Tibial artery (tissue), 4 donors: ENCODE measurements at regions not wholly inside any gene's neighbourhood (a gene's known extent, or its start where the extent isn't known, plus 50 kb on each side); places are given as distances from the start of the nearest gene placed in this dataset.

Source experiments
- DNase-seq, 2 donors: peaks; one replicate each; pipeline ENCODE4 v3.0.0-alpha.2; 2019
- H3K27ac ChIP-seq, 2 donors: fragments of 200-600 bp; sonication (generic) in 1 of 2; 1 replicate in 1 of 2; 2 replicates in 1 of 2; pipeline ENCODE4 v1.5.1; 2018 to 2019; ENCODE audit warnings: mild to moderate bottlenecking in 1 of 2
- H3K27me3 ChIP-seq, 2 donors: fragments of 200-600 bp; sonication (generic) in 1 of 2; one replicate each; pipeline versions ENCODE4 v1.5.1 to v1.6.0; 2016 to 2019
- H3K36me3 ChIP-seq, 3 donors: fragments of 200-600 bp; sonication (generic) in 2 of 3; one replicate each; pipeline ENCODE4 v1.5.1; 2016 to 2019; ENCODE audit warnings: mild to moderate bottlenecking in 2 of 3
- H3K4me1 ChIP-seq, 4 donors: fragments of 200-600 bp; sonication (generic) in 2 of 4; 1 replicate in 3 of 4; 2 replicates in 1 of 4; pipeline ENCODE4 v1.5.1; 2016 to 2019
- H3K4me3 ChIP-seq, 2 donors: fragments of 200-600 bp; sonication (generic) in 1 of 2; 1 replicate in 1 of 2; 2 replicates in 1 of 2; pipeline ENCODE4 v1.5.1; 2018 to 2019; ENCODE audit warnings: mild to moderate bottlenecking in 2 of 2
- H3K9me3 ChIP-seq, 3 donors: fragments of 200-600 bp; sonication (generic) in 1 of 3; one replicate each; pipeline ENCODE4 v1.5.1; 2016 to 2019
- intact Hi-C: fragments of 100-400 bp; cut with DNase I; formaldehyde crosslinking; loops from one replicate; pipeline ENCODE4 v1.15.0; 2023; ENCODE audit warnings: low total_unique reads
- TF ChIP-seq, protein P1 (sequence below), 2 experiments: fragments of 200-600 bp in 1 of 2; fragments of 450-650 bp in 1 of 2; IDR thresholded peaks; one replicate each; pipeline ENCODE4 v1.5.1; 2017 to 2019; ENCODE audit warnings: antibody characterized with exemption in 2 of 2, mild to moderate bottlenecking in 1 of 2, moderate library complexity in 1 of 2

DNA sequence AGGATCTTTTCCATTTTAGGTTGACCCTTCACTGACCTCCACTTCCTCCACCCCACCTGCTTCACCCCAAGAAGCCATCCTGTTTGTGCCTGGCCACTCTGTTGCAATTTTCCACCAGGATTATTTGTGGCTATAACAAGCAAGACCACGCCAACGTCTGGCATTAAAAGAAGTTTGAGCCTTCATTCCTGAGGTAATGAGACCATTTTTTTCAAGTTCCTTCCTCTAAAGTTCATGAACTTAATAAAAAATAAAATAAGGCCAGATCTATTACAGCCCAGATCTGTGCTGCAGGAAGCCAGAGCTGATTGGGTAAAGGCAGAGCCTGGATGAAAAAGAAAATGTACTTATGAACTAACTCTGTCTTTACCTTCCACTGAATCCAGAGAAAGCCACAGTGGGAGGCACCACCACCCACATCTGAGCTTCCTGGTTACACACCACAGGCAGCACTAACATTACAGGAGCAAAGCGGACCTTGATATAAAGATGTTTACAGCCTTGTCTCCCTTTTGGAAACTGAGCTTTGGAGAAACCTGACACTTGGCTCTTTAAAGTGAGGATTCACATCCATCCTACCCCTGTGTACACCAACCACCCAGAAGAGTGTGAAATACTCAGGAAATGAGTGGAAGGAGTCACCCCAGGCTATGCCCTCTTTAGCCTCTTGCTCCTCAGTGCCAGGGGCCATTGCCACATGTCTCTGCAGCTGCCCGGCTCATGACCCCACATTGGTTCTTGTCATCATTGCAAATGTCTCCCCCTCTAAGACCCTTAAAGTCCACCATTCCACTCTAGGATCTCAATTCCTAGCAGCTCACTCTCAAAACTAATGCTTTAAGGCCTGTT, 293.6 kb downstream of the PLPP3 start:
- no peaks in the 10 kb centered on the region for H3K27me3 ChIP-seq
- H3K27ac ChIP-seq: no peak overlapping the region
- no peak for DNase-seq
- intact Hi-C loops: no loop called here
- no peak overlapping the region for H3K4me3 ChIP-seq
- no peaks in the 10 kb centered on the region for H3K36me3 ChIP-seq
- H3K9me3 ChIP-seq: no peaks in the 10 kb centered on the region
- TF ChIP-seq, protein P1, sequence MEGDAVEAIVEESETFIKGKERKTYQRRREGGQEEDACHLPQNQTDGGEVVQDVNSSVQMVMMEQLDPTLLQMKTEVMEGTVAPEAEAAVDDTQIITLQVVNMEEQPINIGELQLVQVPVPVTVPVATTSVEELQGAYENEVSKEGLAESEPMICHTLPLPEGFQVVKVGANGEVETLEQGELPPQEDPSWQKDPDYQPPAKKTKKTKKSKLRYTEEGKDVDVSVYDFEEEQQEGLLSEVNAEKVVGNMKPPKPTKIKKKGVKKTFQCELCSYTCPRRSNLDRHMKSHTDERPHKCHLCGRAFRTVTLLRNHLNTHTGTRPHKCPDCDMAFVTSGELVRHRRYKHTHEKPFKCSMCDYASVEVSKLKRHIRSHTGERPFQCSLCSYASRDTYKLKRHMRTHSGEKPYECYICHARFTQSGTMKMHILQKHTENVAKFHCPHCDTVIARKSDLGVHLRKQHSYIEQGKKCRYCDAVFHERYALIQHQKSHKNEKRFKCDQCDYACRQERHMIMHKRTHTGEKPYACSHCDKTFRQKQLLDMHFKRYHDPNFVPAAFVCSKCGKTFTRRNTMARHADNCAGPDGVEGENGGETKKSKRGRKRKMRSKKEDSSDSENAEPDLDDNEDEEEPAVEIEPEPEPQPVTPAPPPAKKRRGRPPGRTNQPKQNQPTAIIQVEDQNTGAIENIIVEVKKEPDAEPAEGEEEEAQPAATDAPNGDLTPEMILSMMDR (IDR thresholded peaks at IDR 0.05): no peak
- H3K4me1 ChIP-seq: no peaks in the 10 kb centered on the region

GRCh38 chr1:56284928-56285327, 294.4 kb downstream of the PLPP3 start:
- H3K9me3 ChIP-seq: no peaks in the 10 kb centered on the region
- H3K27ac ChIP-seq: no peak overlapping the region
- TF ChIP-seq, protein P1 (IDR thresholded peaks at IDR 0.05): no peak
- no peak overlapping the region for H3K4me3 ChIP-seq
- intact Hi-C loops: no loop called here
- no peak for DNase-seq
- no peaks in the 10 kb centered on the region for H3K27me3 ChIP-seq
- no peaks in the 10 kb centered on the region for H3K36me3 ChIP-seq
- H3K4me1 ChIP-seq: no peaks in the 10 kb centered on the region

DNA sequence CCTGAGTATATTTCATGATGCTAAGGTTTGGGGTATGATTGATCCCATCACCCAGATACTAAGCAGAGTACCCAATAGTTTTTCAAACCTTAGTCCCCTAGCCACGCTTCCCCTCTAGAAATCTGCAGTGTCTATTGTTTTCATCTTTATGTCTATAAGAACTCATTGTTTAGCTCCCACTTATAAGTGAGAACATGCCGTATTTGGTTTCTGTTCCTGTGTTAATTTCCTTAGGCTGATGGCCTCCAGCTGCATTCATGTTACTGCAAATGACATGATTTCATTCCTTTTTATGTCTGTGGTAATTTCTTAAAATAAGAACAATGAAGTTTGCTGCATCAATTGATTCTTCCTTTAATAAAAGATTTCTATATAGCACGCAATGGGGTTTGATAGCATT, 301.3 kb downstream of the PLPP3 start:
- Histone ChIP-seq H3K27me3 (no peaks in the 10 kb centered on the region), H3K27ac (no peak overlapping the region), H3K36me3 (no peaks in the 10 kb centered on the region), H3K4me3 (no peak overlapping the region), H3K4me1 (no peaks in the 10 kb centered on the region), H3K9me3 (no peaks in the 10 kb centered on the region)
- TF ChIP-seq, protein P1 (IDR thresholded peaks at IDR 0.05): no peak
- no peak for DNase-seq
- intact Hi-C loops: no loop called here

DNA sequence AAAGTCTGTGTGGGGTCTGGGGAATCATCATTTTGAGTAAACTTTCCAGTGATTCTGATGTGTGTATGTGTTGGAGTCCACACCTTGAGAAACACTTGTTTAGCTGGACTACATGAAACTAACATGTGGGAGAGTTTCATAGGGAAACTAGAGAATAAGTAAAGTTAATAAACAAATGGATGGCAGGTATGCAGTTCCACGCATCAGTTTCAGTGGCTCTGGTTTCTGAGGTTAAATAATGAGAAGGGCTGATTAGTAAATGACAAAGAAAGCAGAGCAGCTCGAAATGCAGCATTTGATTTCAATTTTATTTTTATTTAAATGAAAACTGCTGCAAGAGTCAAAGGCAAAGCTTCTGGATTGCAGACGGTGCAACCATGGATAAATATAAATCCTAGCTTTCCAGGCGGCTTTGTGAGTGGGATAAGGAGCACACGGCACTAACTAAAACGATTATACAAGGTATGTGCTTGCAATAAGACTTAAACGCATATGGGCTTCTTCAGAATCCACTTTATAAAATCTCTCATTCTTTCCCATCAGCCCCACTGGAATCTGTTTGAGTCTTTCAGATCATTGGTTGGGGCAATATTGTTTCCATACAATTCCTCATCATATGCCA, 310.7 kb downstream of the PLPP3 start:
- TF ChIP-seq, protein P1 (IDR thresholded peaks at IDR 0.05): no peak
- intact Hi-C loops: no loop called here
- H3K36me3 ChIP-seq: no peaks in the 10 kb centered on the region
- no peak overlapping the region for H3K27ac ChIP-seq
- no peak for DNase-seq
- peaks cover 0 to 15% (median 0%) of the 10 kb centered on the region in 4 donors for H3K4me1 ChIP-seq
- no peaks in the 10 kb centered on the region for H3K9me3 ChIP-seq
- no peak overlapping the region for H3K4me3 ChIP-seq
- H3K27me3 ChIP-seq: no peaks in the 10 kb centered on the region

DNA sequence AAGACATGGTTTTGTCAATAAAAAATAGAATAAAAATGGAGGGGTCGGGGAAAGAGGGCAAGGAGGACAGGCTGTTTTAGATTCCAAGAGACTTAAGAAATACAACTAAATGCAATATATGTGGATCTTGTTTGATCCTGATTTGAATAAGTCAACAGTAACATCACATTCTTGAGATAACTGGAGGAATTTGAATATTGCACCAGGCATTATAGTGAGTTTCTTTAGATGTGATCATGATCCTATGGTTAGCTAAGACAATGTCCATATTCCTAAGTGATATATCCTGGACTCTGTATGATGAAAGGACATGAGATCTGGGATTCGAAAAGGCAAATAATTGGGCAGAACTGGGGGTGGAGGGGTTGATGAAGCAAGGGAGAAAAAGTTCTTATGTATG, 311.8 kb downstream of the PLPP3 start:
- no peak overlapping the region for H3K27ac ChIP-seq
- TF ChIP-seq, protein P1 (IDR thresholded peaks at IDR 0.05): no peak
- no peaks in the 10 kb centered on the region for H3K9me3 ChIP-seq
- no peaks in the 10 kb centered on the region for H3K27me3 ChIP-seq
- no peak for DNase-seq
- intact Hi-C loops: no loop called here
- no peak overlapping the region for H3K4me3 ChIP-seq
- H3K36me3 ChIP-seq: no peaks in the 10 kb centered on the region
- peaks cover 0 to 15% (median 0%) of the 10 kb centered on the region in 4 donors for H3K4me1 ChIP-seq
